Endothelial cell (in vitro differentiated cells): ENCODE measurements at regions not wholly inside any gene's neighbourhood (a gene's known extent, or its start where the extent isn't known, plus 50 kb on each side); places are given as distances from the start of the nearest gene placed in this dataset.
"Not testable (repeated sequence)": the region's sequence is repeated elsewhere in the genome, so short reads cannot be mapped to it uniquely, and the experiment has no call there.

Experiments
- DNase-seq: peaks from one replicate; pipeline ENCODE4 v3.0.0; 2021; ENCODE audit warnings: low spot score
- H3K27ac Mint-ChIP-seq: one replicate; pipeline ENCODE4 v1.8.0; 2021; ENCODE audit warnings: mixed read lengths, inconsistent platforms; ENCODE audit not compliant: unreplicated experiment
- H3K27me3 Mint-ChIP-seq: one replicate; pipeline ENCODE4 v1.8.0; 2021; ENCODE audit warnings: mild to moderate bottlenecking, moderate library complexity, mixed read lengths, inconsistent platforms; ENCODE audit not compliant: unreplicated experiment
- H3K36me3 Mint-ChIP-seq: one replicate; pipeline ENCODE4 v1.8.0; 2021; ENCODE audit warnings: mild to moderate bottlenecking, low read depth, mixed read lengths, inconsistent platforms; ENCODE audit not compliant: unreplicated experiment
- H3K4me1 Mint-ChIP-seq: one replicate; pipeline ENCODE4 v1.8.0; 2021; ENCODE audit warnings: mild to moderate bottlenecking, mixed read lengths, inconsistent platforms; ENCODE audit not compliant: unreplicated experiment
- H3K4me3 Mint-ChIP-seq: one replicate; pipeline ENCODE4 v1.8.0; 2021; ENCODE audit warnings: mild to moderate bottlenecking, mixed read lengths, inconsistent platforms; ENCODE audit not compliant: unreplicated experiment
- H3K9me3 Mint-ChIP-seq: one replicate; pipeline ENCODE4 v1.8.0; 2021; ENCODE audit warnings: mixed read lengths, inconsistent platforms; ENCODE audit not compliant: unreplicated experiment
- CTCF ChIP-seq: fragments of 200-600 bp; sonication (generic); IDR thresholded peaks from one replicate; pipeline ENCODE4 v1.5.0; 2021; ENCODE audit warnings: antibody characterized with exemption; ENCODE audit not compliant: unreplicated experiment

GRCh38 chr13:80677227-80677626 is 336.3 kb upstream of the SPRY2 start:
- Mint-ChIP-seq H3K4me1 (no peaks in the 10 kb centered on the region), H3K27ac (no peak overlapping the region), H3K27me3 (no peaks in the 10 kb centered on the region), H3K4me3 (no peak overlapping the region), H3K36me3 (no peaks in the 10 kb centered on the region), H3K9me3 (peaks cover 8% of the 10 kb centered on the region)
- DNase-seq: no peak
- no peak for TF ChIP-seq CTCF

GRCh38 chr13:80675442-80675841 is 334.5 kb upstream of the SPRY2 start:
- H3K4me1 Mint-ChIP-seq: not testable (repeated sequence)

GRCh38 chr13:80671773-80672172 is 330.8 kb upstream of the SPRY2 start:
- Mint-ChIP-seq H3K27ac (no peak overlapping the region), H3K27me3 (no peaks in the 10 kb centered on the region), H3K4me1 (no peaks in the 10 kb centered on the region), H3K36me3 (no peaks in the 10 kb centered on the region), H3K9me3 (peaks cover 8% of the 10 kb centered on the region), H3K4me3 (no peak overlapping the region)
- TF ChIP-seq CTCF: no peak
- DNase-seq: no peak

More at GRCh38 chr13:80675442-80675841, 334.5 kb upstream of the SPRY2 start:
- not testable (repeated sequence) for DNase-seq, H3K27ac Mint-ChIP-seq, H3K9me3 Mint-ChIP-seq, H3K27me3 Mint-ChIP-seq, H3K36me3 Mint-ChIP-seq, H3K4me3 Mint-ChIP-seq

GRCh38 chr13:80669112-80669511 is 328.2 kb upstream of the SPRY2 start:
- H3K27me3 Mint-ChIP-seq: no peaks in the 10 kb centered on the region
- DNase-seq: no peak
- no peaks in the 10 kb centered on the region for H3K36me3 Mint-ChIP-seq
- H3K27ac Mint-ChIP-seq: no peak overlapping the region
- no peaks in the 10 kb centered on the region for H3K4me1 Mint-ChIP-seq
- H3K4me3 Mint-ChIP-seq: no peak overlapping the region
- no peak for TF ChIP-seq CTCF
- peaks cover 5% of the 10 kb centered on the region for H3K9me3 Mint-ChIP-seq

- Mint-ChIP-seq H3K27ac (no peak overlapping the region), H3K4me1 (no peaks in the 10 kb centered on the region), H3K9me3 (peaks cover 2% of the 10 kb centered on the region), H3K27me3 (no peaks in the 10 kb centered on the region), H3K4me3 (no peak overlapping the region), H3K36me3 (no peaks in the 10 kb centered on the region)
- DNase-seq: no peak
- TF ChIP-seq CTCF: no peak
These were observed 327.5 kb upstream of the SPRY2 start for GRCh38 chr13:80668452-80668851.
